K562 (cell line): ENCODE measurements at regions not wholly inside any gene's neighbourhood (a gene's known extent, or its start where the extent isn't known, plus 50 kb on each side); places are given as distances from the start of the nearest gene placed in this dataset.

ENCODE experiments used
- CBX2 ChIP-seq: fragments of 200-600 bp; sonication (generic); IDR thresholded peaks from one replicate; pipeline ENCODE4 v1.6.1; 2012; ENCODE audit warnings: mild to moderate bottlenecking, low read length, inconsistent platforms; ENCODE audit not compliant: insufficient read depth, poor library complexity, severe bottlenecking
- EP400 ChIP-seq: fragments of 450-650 bp; IDR thresholded peaks from 2 replicates; pipeline ENCODE4 v1.6.1; 2017; ENCODE audit warnings: antibody characterized with exemption, mild to moderate bottlenecking, moderate library complexity
- FUS ChIP-seq: fragments of 200-400 bp; formaldehyde crosslinking; optimal IDR thresholded peaks from 2 replicates; pipeline ENCODE3; 2017; ENCODE audit warnings: low read depth, low read length
- NR2F6 ChIP-seq: fragments of 450-650 bp; formaldehyde crosslinking; IDR thresholded peaks from 2 replicates; pipeline ENCODE4 v1.4.0; 2020; ENCODE audit warnings: mild to moderate bottlenecking
- POLR3G ChIP-seq: IDR thresholded peaks from 2 replicates; pipeline ENCODE4 v1.6.1; 2011; ENCODE audit not compliant: insufficient read length, insufficient replicate concordance; ENCODE audit errors: extremely low read depth
- PTBP1 ChIP-seq: fragments of 200-400 bp; formaldehyde crosslinking; IDR thresholded peaks from 2 replicates; pipeline ENCODE4 v1.6.1; 2017; ENCODE audit warnings: low read depth, low read length
- STAT5B ChIP-seq: fragments of 250-450 bp; sonication (Bioruptor Pico); IDR thresholded peaks from 2 replicates; pipeline ENCODE4 v1.8.0; 2021; ENCODE audit warnings: mild to moderate bottlenecking, inconsistent platforms
- TAF15 ChIP-seq: fragments of 200-400 bp; formaldehyde crosslinking; IDR thresholded peaks from 2 replicates; pipeline ENCODE4 v1.6.1; 2017; ENCODE audit warnings: mild to moderate bottlenecking, low read depth, low read length, moderate library complexity
- U2AF2 ChIP-seq: fragments of 200-400 bp; formaldehyde crosslinking; optimal IDR thresholded peaks from 2 replicates; pipeline ENCODE3; 2017; ENCODE audit warnings: low read depth, mild to moderate bottlenecking, low read length
- ZNF324 ChIP-seq: fragments of 250-450 bp; sonication (Bioruptor Pico); IDR thresholded peaks from 2 replicates; pipeline ENCODE4 v1.4.0; 2020; ENCODE audit warnings: mild to moderate bottlenecking
- TF ChIP-seq, protein P1 (sequence below): sonication (generic); formaldehyde crosslinking; IDR thresholded peaks from 2 replicates; pipeline ENCODE4 v1.8.0; 2023; ENCODE audit warnings: missing genetic modification reagents, mild to moderate bottlenecking, borderline replicate concordance
- TF ChIP-seq, protein P2 (sequence below): fragments of 250-450 bp; sonication (Bioruptor Pico); IDR thresholded peaks from 2 replicates; pipeline ENCODE4 v1.5.1; 2021; ENCODE audit warnings: mild to moderate bottlenecking
- TF ChIP-seq, protein P3 (sequence below): fragments of 250-450 bp; sonication (Bioruptor Pico); IDR thresholded peaks from 2 replicates; pipeline ENCODE4 v1.9.0; 2021; ENCODE audit warnings: mild to moderate bottlenecking, inconsistent platforms
- TF ChIP-seq, protein P4 (sequence below): fragments of 250-450 bp; sonication (Bioruptor Pico); IDR thresholded peaks from 2 replicates; pipeline ENCODE4 v1.4.0; 2020

DNA sequence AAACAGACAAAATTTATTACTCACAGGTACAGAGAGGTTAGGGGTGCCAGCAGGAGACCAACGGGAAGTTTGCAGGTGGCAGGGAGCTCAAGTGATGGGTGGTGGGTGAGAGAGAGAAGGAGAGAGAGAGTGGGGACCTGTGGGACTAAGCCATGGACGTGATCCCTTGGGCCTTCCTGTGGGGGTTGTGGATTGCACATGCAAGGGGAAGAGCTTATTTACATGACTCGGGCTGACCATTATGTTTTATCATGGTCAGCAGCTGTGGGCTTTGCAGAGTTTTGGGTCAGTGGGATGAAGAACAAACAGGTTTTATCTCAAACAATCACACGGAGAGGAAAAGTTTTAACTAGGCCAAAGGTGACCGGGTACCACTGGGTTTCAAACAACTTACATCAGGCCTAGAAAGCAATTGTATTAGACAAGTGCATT lies 156.2 kb upstream of the EXOC2 start (continued):
- TF ChIP-seq, protein P1, sequence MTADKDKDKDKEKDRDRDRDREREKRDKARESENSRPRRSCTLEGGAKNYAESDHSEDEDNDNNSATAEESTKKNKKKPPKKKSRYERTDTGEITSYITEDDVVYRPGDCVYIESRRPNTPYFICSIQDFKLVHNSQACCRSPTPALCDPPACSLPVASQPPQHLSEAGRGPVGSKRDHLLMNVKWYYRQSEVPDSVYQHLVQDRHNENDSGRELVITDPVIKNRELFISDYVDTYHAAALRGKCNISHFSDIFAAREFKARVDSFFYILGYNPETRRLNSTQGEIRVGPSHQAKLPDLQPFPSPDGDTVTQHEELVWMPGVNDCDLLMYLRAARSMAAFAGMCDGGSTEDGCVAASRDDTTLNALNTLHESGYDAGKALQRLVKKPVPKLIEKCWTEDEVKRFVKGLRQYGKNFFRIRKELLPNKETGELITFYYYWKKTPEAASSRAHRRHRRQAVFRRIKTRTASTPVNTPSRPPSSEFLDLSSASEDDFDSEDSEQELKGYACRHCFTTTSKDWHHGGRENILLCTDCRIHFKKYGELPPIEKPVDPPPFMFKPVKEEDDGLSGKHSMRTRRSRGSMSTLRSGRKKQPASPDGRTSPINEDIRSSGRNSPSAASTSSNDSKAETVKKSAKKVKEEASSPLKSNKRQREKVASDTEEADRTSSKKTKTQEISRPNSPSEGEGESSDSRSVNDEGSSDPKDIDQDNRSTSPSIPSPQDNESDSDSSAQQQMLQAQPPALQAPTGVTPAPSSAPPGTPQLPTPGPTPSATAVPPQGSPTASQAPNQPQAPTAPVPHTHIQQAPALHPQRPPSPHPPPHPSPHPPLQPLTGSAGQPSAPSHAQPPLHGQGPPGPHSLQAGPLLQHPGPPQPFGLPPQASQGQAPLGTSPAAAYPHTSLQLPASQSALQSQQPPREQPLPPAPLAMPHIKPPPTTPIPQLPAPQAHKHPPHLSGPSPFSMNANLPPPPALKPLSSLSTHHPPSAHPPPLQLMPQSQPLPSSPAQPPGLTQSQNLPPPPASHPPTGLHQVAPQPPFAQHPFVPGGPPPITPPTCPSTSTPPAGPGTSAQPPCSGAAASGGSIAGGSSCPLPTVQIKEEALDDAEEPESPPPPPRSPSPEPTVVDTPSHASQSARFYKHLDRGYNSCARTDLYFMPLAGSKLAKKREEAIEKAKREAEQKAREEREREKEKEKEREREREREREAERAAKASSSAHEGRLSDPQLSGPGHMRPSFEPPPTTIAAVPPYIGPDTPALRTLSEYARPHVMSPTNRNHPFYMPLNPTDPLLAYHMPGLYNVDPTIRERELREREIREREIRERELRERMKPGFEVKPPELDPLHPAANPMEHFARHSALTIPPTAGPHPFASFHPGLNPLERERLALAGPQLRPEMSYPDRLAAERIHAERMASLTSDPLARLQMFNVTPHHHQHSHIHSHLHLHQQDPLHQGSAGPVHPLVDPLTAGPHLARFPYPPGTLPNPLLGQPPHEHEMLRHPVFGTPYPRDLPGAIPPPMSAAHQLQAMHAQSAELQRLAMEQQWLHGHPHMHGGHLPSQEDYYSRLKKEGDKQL (CRISPR knock-in tag) = no peak
- no peak for TF ChIP-seq U2AF2
- TF ChIP-seq NR2F6 (CRISPR knock-in tag) = no peak
- TF ChIP-seq, protein P2, sequence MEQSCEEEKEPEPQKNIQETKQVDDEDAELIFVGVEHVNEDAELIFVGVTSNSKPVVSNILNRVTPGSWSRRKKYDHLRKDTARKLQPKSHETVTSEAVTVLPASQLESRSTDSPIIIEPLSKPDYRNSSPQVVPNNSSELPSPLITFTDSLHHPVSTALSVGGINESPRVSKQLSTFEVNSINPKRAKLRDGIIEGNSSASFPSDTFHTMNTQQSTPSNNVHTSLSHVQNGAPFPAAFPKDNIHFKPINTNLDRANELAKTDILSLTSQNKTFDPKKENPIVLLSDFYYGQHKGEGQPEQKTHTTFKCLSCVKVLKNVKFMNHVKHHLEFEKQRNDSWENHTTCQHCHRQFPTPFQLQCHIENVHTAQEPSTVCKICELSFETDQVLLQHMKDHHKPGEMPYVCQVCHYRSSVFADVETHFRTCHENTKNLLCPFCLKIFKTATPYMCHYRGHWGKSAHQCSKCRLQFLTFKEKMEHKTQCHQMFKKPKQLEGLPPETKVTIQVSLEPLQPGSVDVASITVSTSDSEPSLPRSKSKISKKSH (CRISPR knock-in tag) = no peak
- TF ChIP-seq EP400 = no peak
- TF ChIP-seq, protein P3, sequence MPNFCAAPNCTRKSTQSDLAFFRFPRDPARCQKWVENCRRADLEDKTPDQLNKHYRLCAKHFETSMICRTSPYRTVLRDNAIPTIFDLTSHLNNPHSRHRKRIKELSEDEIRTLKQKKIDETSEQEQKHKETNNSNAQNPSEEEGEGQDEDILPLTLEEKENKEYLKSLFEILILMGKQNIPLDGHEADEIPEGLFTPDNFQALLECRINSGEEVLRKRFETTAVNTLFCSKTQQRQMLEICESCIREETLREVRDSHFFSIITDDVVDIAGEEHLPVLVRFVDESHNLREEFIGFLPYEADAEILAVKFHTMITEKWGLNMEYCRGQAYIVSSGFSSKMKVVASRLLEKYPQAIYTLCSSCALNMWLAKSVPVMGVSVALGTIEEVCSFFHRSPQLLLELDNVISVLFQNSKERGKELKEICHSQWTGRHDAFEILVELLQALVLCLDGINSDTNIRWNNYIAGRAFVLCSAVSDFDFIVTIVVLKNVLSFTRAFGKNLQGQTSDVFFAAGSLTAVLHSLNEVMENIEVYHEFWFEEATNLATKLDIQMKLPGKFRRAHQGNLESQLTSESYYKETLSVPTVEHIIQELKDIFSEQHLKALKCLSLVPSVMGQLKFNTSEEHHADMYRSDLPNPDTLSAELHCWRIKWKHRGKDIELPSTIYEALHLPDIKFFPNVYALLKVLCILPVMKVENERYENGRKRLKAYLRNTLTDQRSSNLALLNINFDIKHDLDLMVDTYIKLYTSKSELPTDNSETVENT (CRISPR knock-in tag) = no peak
- no peak for TF ChIP-seq FUS
- no peak for TF ChIP-seq POLR3G
- TF ChIP-seq TAF15 = no peak
- no peak for TF ChIP-seq CBX2
- TF ChIP-seq PTBP1 = no peak
- TF ChIP-seq ZNF324 (CRISPR knock-in tag) = no peak
- TF ChIP-seq, protein P4, sequence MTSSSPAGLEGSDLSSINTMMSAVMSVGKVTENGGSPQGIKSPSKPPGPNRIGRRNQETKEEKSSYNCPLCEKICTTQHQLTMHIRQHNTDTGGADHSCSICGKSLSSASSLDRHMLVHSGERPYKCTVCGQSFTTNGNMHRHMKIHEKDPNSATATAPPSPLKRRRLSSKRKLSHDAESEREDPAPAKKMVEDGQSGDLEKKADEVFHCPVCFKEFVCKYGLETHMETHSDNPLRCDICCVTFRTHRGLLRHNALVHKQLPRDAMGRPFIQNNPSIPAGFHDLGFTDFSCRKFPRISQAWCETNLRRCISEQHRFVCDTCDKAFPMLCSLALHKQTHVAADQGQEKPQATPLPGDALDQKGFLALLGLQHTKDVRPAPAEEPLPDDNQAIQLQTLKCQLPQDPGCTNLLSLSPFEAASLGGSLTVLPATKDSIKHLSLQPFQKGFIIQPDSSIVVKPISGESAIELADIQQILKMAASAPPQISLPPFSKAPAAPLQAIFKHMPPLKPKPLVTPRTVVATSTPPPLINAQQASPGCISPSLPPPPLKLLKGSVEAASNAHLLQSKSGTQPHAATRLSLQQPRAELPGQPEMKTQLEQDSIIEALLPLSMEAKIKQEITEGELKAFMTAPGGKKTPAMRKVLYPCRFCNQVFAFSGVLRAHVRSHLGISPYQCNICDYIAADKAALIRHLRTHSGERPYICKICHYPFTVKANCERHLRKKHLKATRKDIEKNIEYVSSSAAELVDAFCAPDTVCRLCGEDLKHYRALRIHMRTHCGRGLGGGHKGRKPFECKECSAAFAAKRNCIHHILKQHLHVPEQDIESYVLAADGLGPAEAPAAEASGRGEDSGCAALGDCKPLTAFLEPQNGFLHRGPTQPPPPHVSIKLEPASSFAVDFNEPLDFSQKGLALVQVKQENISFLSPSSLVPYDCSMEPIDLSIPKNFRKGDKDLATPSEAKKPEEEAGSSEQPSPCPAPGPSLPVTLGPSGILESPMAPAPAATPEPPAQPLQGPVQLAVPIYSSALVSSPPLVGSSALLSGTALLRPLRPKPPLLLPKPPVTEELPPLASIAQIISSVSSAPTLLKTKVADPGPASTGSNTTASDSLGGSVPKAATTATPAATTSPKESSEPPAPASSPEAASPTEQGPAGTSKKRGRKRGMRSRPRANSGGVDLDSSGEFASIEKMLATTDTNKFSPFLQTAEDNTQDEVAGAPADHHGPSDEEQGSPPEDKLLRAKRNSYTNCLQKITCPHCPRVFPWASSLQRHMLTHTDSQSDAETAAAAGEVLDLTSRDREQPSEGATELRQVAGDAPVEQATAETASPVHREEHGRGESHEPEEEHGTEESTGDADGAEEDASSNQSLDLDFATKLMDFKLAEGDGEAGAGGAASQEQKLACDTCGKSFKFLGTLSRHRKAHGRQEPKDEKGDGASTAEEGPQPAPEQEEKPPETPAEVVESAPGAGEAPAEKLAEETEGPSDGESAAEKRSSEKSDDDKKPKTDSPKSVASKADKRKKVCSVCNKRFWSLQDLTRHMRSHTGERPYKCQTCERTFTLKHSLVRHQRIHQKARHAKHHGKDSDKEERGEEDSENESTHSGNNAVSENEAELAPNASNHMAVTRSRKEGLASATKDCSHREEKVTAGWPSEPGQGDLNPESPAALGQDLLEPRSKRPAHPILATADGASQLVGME (CRISPR knock-in tag) = peak; percentile 91
- TF ChIP-seq STAT5B = no peak
